Mammary epithelial cell (primary cell): ENCODE measurements at regions not wholly inside any gene's neighbourhood (a gene's known extent, or its start where the extent isn't known, plus 50 kb on each side); places are given as distances from the start of the nearest gene placed in this dataset.

Experiments
- EZH2 ChIP-seq: IDR thresholded peaks from 2 replicates; pipeline ENCODE4 v1.6.1; 2012; ENCODE audit warnings: low read length, inconsistent platforms, borderline replicate concordance
- TF ChIP-seq, protein P1 (sequence below), 2 donors: IDR thresholded peaks in 1 of 2; conservative IDR thresholded peaks in 1 of 2; 2 replicates each; pipeline ENCODE4 v1.5.1; 2011 to 2012; ENCODE audit warnings: inconsistent platforms in 2 of 2, low read length in 2 of 2, mild to moderate bottlenecking in 2 of 2, control low read depth in 1 of 2, low read depth in 1 of 2; ENCODE audit not compliant: insufficient read depth in 1 of 2; ENCODE audit errors: extremely low read depth in 1 of 2

DNA sequence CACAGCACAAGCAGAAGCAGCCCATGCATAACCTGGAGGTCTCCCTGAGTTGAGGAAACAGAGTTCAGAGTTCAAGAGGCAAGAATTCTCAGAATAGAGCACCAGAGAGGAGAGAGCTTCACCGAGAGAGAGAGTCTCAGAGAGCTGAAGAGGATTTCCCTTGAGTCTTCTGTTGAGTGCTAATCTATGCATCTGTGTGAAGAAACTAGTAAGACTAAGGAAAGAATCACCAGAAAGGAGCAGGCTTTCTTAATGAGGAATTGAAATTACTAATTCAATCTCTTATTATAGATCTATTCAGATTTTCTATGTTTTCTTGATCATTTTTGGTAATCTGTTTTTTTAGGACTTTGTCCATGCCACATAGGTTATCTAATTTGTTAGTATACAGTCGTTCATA lies 89.3 kb upstream of the CTAGE1 start:
- TF ChIP-seq, protein P1, sequence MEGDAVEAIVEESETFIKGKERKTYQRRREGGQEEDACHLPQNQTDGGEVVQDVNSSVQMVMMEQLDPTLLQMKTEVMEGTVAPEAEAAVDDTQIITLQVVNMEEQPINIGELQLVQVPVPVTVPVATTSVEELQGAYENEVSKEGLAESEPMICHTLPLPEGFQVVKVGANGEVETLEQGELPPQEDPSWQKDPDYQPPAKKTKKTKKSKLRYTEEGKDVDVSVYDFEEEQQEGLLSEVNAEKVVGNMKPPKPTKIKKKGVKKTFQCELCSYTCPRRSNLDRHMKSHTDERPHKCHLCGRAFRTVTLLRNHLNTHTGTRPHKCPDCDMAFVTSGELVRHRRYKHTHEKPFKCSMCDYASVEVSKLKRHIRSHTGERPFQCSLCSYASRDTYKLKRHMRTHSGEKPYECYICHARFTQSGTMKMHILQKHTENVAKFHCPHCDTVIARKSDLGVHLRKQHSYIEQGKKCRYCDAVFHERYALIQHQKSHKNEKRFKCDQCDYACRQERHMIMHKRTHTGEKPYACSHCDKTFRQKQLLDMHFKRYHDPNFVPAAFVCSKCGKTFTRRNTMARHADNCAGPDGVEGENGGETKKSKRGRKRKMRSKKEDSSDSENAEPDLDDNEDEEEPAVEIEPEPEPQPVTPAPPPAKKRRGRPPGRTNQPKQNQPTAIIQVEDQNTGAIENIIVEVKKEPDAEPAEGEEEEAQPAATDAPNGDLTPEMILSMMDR (conservative IDR thresholded peaks at IDR 0.05 in 1 of 2, IDR thresholded peaks at IDR 0.05 in 1 of 2; ENCODE audit: extremely low read depth in 1 of 2, insufficient read depth in 1 of 2, low read depth in 1 of 2, low read length in 2 of 2) = no peak
- TF ChIP-seq EZH2 = no peak
